Liver (tissue), 8 donors: ENCODE measurements at regions not wholly inside any gene's neighbourhood (a gene's known extent, or its start where the extent isn't known, plus 50 kb on each side); places are given as distances from the start of the nearest gene placed in this dataset.

Source experiments
- DNase-seq: peaks from one replicate; pipeline ENCODE4 v3.0.0-alpha.2; 2017; ENCODE audit warnings: low spot score
- H3K27ac ChIP-seq, 2 donors: one replicate each; pipeline ENCODE4 v1.7.0; 2013; ENCODE audit warnings: inconsistent platforms in 2 of 2, low read length in 2 of 2, control low read depth in 1 of 2, low read depth in 1 of 2, mild to moderate bottlenecking in 1 of 2
- H3K27me3 ChIP-seq, 4 donors: one replicate each; pipeline versions ENCODE4 v1.6.1 to v1.7.0; 2013; ENCODE audit warnings: low read length in 3 of 4, inconsistent platforms in 1 of 4, mild to moderate bottlenecking in 1 of 4, moderate library complexity in 1 of 4; ENCODE audit not compliant: control insufficient read depth in 4 of 4, insufficient read depth in 4 of 4
- H3K36me3 ChIP-seq, 4 donors: one replicate each; pipeline versions ENCODE4 v1.6.1 to v1.7.0; 2013; ENCODE audit warnings: low read length in 3 of 4, mild to moderate bottlenecking in 3 of 4, low read depth in 1 of 4, moderate library complexity in 1 of 4; ENCODE audit not compliant: control insufficient read depth in 4 of 4, insufficient read depth in 3 of 4
- H3K4me1 ChIP-seq, 4 donors: one replicate each; pipeline versions ENCODE4 v1.6.1 to v1.7.0; 2013; ENCODE audit warnings: low read length in 3 of 4, mild to moderate bottlenecking in 3 of 4, moderate library complexity in 1 of 4; ENCODE audit not compliant: control insufficient read depth in 4 of 4, insufficient read depth in 4 of 4
- H3K4me3 ChIP-seq, 3 donors: one replicate each; pipeline versions ENCODE4 v1.6.1 to v1.7.0; 2013; ENCODE audit warnings: low read length in 3 of 3, control low read depth in 1 of 3, low read depth in 1 of 3, mild to moderate bottlenecking in 1 of 3
- H3K9ac ChIP-seq, 2 donors: one replicate each; pipeline ENCODE4 v1.7.0; 2013; ENCODE audit warnings: low read length in 2 of 2, mild to moderate bottlenecking in 2 of 2, moderate library complexity in 2 of 2, control low read depth in 1 of 2, low read depth in 1 of 2
- H3K9me3 ChIP-seq, 4 donors: one replicate each; pipeline versions ENCODE4 v1.6.1 to v1.7.0; 2013; ENCODE audit warnings: low read length in 3 of 4; ENCODE audit not compliant: control insufficient read depth in 4 of 4
- CTCF ChIP-seq: fragments of 150-350 bp; IDR thresholded peaks from 2 replicates; pipeline ENCODE4 v1.5.1; 2017; ENCODE audit warnings: improper control_type of control experiment, low read depth, low read length; ENCODE audit not compliant: missing input control
- EGR1 ChIP-seq, 2 donors: IDR thresholded peaks; 2 replicates each; pipeline ENCODE4 v1.6.1; 2016 to 2018; ENCODE audit warnings: antibody characterized with exemption in 2 of 2, low read depth in 2 of 2
- FOXA1 ChIP-seq: IDR thresholded peaks from 2 replicates; pipeline ENCODE4 v1.6.1; 2016; ENCODE audit warnings: antibody characterized with exemption
- FOXA2 ChIP-seq: IDR thresholded peaks from 2 replicates; pipeline ENCODE4 v1.6.1; 2016; ENCODE audit warnings: antibody characterized with exemption
- GABPA ChIP-seq, 2 donors: IDR thresholded peaks in 1 of 2; conservative IDR thresholded peaks in 1 of 2; 2 replicates each; pipeline ENCODE4 v1.6.1; 2016; ENCODE audit warnings: antibody characterized with exemption in 2 of 2, mild to moderate bottlenecking in 1 of 2, moderate library complexity in 1 of 2
- HNF4A ChIP-seq, 2 donors: conservative IDR thresholded peaks; 2 replicates each; pipeline ENCODE4 v1.6.1; 2016; ENCODE audit warnings: antibody characterized with exemption in 2 of 2, mild to moderate bottlenecking in 2 of 2
- HNF4G ChIP-seq: IDR thresholded peaks from 2 replicates; pipeline ENCODE4 v1.6.1; 2016; ENCODE audit warnings: antibody characterized with exemption
- NR2F2 ChIP-seq: IDR thresholded peaks from 2 replicates; pipeline ENCODE4 v1.6.1; 2016; ENCODE audit warnings: antibody characterized with exemption
- RAD21 ChIP-seq, 2 donors: IDR thresholded peaks; 2 replicates each; pipeline ENCODE4 v1.6.1; 2016; ENCODE audit warnings: antibody characterized with exemption in 2 of 2, mild to moderate bottlenecking in 2 of 2
- SP1 ChIP-seq: IDR thresholded peaks from 2 replicates; pipeline ENCODE4 v1.6.1; 2018; ENCODE audit warnings: antibody characterized with exemption, mild to moderate bottlenecking
- TAF1 ChIP-seq: conservative IDR thresholded peaks from 2 replicates; pipeline ENCODE4 v1.6.1; 2016; ENCODE audit warnings: antibody characterized with exemption, mild to moderate bottlenecking
- ZBTB33 ChIP-seq: IDR thresholded peaks from 2 replicates; pipeline ENCODE4 v1.6.1; 2016; ENCODE audit warnings: antibody characterized with exemption
- WGBS: extraction: QIAGEN DNeasy Blood & Tissue Kit; methylation state at CpG from one replicate; pipeline ENCODE4 v1.1.7; 2013; 5-methylcytosine and 5-hydroxymethylcytosine counted together
- TF ChIP-seq, protein P1 (sequence below): IDR thresholded peaks from 2 replicates; pipeline ENCODE4 v1.6.1; 2016; ENCODE audit warnings: antibody characterized with exemption, mild to moderate bottlenecking
- donor health status: healthy.
- donor health status: healthy.
- donor health status: healthy.
- donor health status: healthy.
- donor health status: healthy.

- TF ChIP-seq FOXA1 (no peak), CTCF (no peak)
Observed at GRCh38 chr2:183259921-183260320, 135.7 kb downstream of the NUP35 start (continued).

- Histone ChIP-seq H3K36me3 (no peaks in the 10 kb centered on the region), H3K27ac (no peak overlapping the region), H3K9me3 (no peaks in the 10 kb centered on the region), H3K27me3 (no peaks in the 10 kb centered on the region), H3K4me1 (no peaks in the 10 kb centered on the region), H3K9ac (no peak overlapping the region), H3K4me3 (no peak overlapping the region)
- TF ChIP-seq NR2F2 (no peak), CTCF (no peak), GABPA (IDR thresholded peaks at IDR 0.05 in 1 of 2, conservative IDR thresholded peaks at IDR 0.05 in 1 of 2) (no peak), HNF4A (conservative IDR thresholded peaks at IDR 0.05) (no peak), TAF1 (no peak), RAD21 (IDR thresholded peaks at IDR 0.05) (no peak)
- TF ChIP-seq, protein P1, sequence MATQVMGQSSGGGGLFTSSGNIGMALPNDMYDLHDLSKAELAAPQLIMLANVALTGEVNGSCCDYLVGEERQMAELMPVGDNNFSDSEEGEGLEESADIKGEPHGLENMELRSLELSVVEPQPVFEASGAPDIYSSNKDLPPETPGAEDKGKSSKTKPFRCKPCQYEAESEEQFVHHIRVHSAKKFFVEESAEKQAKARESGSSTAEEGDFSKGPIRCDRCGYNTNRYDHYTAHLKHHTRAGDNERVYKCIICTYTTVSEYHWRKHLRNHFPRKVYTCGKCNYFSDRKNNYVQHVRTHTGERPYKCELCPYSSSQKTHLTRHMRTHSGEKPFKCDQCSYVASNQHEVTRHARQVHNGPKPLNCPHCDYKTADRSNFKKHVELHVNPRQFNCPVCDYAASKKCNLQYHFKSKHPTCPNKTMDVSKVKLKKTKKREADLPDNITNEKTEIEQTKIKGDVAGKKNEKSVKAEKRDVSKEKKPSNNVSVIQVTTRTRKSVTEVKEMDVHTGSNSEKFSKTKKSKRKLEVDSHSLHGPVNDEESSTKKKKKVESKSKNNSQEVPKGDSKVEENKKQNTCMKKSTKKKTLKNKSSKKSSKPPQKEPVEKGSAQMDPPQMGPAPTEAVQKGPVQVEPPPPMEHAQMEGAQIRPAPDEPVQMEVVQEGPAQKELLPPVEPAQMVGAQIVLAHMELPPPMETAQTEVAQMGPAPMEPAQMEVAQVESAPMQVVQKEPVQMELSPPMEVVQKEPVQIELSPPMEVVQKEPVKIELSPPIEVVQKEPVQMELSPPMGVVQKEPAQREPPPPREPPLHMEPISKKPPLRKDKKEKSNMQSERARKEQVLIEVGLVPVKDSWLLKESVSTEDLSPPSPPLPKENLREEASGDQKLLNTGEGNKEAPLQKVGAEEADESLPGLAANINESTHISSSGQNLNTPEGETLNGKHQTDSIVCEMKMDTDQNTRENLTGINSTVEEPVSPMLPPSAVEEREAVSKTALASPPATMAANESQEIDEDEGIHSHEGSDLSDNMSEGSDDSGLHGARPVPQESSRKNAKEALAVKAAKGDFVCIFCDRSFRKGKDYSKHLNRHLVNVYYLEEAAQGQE = no peak
- 97% methylated on average over 29 of the region's 29 CpGs for WGBS
- no peak for DNase-seq
Observed at GRCh38 chr2:183260527-183260926, 136.3 kb downstream of the NUP35 start.

- 95% methylated on average over 21 of the region's 21 CpGs for WGBS
- no peak overlapping the region for H3K27ac ChIP-seq
- no peaks in the 10 kb centered on the region for H3K36me3 ChIP-seq
- no peak overlapping the region for H3K9ac ChIP-seq
- no peak for DNase-seq
- H3K4me3 ChIP-seq = no peak overlapping the region
- no peaks in the 10 kb centered on the region for H3K27me3 ChIP-seq
- H3K9me3 ChIP-seq = no peaks in the 10 kb centered on the region
- H3K4me1 ChIP-seq = no peaks in the 10 kb centered on the region
- TF ChIP-seq ZBTB33 (no peak), FOXA1 (no peak), SP1 (no peak), HNF4G (no peak), CTCF (no peak), EGR1 (IDR thresholded peaks at IDR 0.05; ENCODE audit: low read depth in 2 of 2) (no peak), FOXA2 (no peak)
- TF ChIP-seq, protein P1 = no peak
Observed at GRCh38 chr2:183264890-183265535, 140.8 kb downstream of the NUP35 start.
